ENCODE measurements at regions not wholly inside any gene's neighbourhood (a gene's known extent, or its start where the extent isn't known, plus 50 kb on each side); places are given as distances from the start of the nearest gene placed in this dataset.

GRCh38 chr4:78720994-78721677 lies 55.0 kb upstream of the BMP2K start:
- TF ChIP-seq CTCF (IDR thresholded peaks at IDR 0.05; ENCODE audit: low read depth, low read length), result no peak
- H3K27ac ChIP-seq, result no peak overlapping the region
- H3K4me1 ChIP-seq (ENCODE audit: low read depth), result peaks cover 17% of the 10 kb centered on the region
- H3K27me3 ChIP-seq, result no peaks in the 10 kb centered on the region
- no peaks in the 10 kb centered on the region for H3K36me3 ChIP-seq
- no peak for DNase-seq (ENCODE audit: low read depth in 1 of 2, low spot score in 1 of 2)
- H3K9me3 ChIP-seq (ENCODE audit: low read depth), result no peaks in the 10 kb centered on the region
- H3K4me3 ChIP-seq, result no peak overlapping the region

GRCh38 chr4:78721747-78722146 lies 54.4 kb upstream of the BMP2K start:
- Histone ChIP-seq H3K4me3 (no peak overlapping the region), H3K27ac (no peak overlapping the region), H3K9me3 (ENCODE audit: low read depth) (no peaks in the 10 kb centered on the region), H3K4me1 (ENCODE audit: low read depth) (peaks cover 17% of the 10 kb centered on the region), H3K36me3 (no peaks in the 10 kb centered on the region), H3K27me3 (no peaks in the 10 kb centered on the region)
- TF ChIP-seq CTCF (IDR thresholded peaks at IDR 0.05; ENCODE audit: low read depth, low read length), result no peak
- DNase-seq (ENCODE audit: low read depth in 1 of 2, low spot score in 1 of 2), result no peak

- no peaks in the 10 kb centered on the region for H3K36me3 ChIP-seq
- no peak overlapping the region for H3K27ac ChIP-seq
- no peak for DNase-seq (ENCODE audit: low read depth in 1 of 2, low spot score in 1 of 2)
- H3K9me3 ChIP-seq (ENCODE audit: low read depth), result no peaks in the 10 kb centered on the region
- H3K4me1 ChIP-seq (ENCODE audit: low read depth), result peaks cover 17% of the 10 kb centered on the region
- no peak for TF ChIP-seq CTCF (IDR thresholded peaks at IDR 0.05; ENCODE audit: low read depth, low read length)
- no peak overlapping the region for H3K4me3 ChIP-seq
- H3K27me3 ChIP-seq, result no peaks in the 10 kb centered on the region
These were observed 53.8 kb upstream of the BMP2K start for GRCh38 chr4:78722320-78722719.

- Histone ChIP-seq H3K27ac (no peak overlapping the region), H3K9me3 (ENCODE audit: low read depth) (no peaks in the 10 kb centered on the region), H3K4me3 (no peak overlapping the region), H3K36me3 (no peaks in the 10 kb centered on the region), H3K4me1 (ENCODE audit: low read depth) (peaks cover 17% of the 10 kb centered on the region), H3K27me3 (no peaks in the 10 kb centered on the region)
- no peak for DNase-seq (ENCODE audit: low read depth in 1 of 2, low spot score in 1 of 2)
- TF ChIP-seq CTCF (IDR thresholded peaks at IDR 0.05; ENCODE audit: low read depth, low read length), result no peak
These were observed 53.3 kb upstream of the BMP2K start for GRCh38 chr4:78722878-78723277.
